A673 (cell line): ENCODE measurements at regions not wholly inside any gene's neighbourhood (a gene's known extent, or its start where the extent isn't known, plus 50 kb on each side); places are given as distances from the start of the nearest gene placed in this dataset.

Experiments
- EZH2 ChIP-seq: fragments of 200-600 bp; sonication (generic); IDR thresholded peaks from 2 replicates; pipeline ENCODE4 v1.6.1; 2017; ENCODE audit warnings: borderline replicate concordance, low read depth, mild to moderate bottlenecking, mixed read lengths, antibody characterized with exemption, low read length; ENCODE audit not compliant: poor library complexity, severe bottlenecking
- TF ChIP-seq, protein P1 (sequence below): fragments of 300-800, 200-600 bp; sonication (generic); conservative IDR thresholded peaks from 2 replicates; pipeline ENCODE4 v1.5.1; 2017; ENCODE audit warnings: low read depth, mild to moderate bottlenecking, antibody characterized with exemption, low read length, moderate library complexity, mixed read lengths

DNA sequence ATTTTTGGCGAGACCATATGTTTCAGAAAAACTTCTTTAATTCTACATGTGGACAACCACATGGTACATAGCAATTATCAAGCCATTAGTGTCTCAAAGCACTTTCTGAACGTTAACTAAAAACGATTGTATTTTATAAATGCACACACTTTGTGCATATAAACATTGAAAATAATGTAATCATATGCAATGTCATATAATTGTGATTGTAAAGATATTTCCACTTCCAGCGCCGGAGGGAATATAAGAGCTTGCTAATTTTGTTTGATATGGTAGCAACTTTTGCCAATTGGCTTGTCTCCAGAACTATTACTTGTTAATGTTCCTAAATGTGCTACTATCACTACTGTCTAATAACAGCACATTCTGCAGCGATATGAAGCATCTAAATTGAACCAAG is 162.3 kb upstream of the SMIM31 start:
- TF ChIP-seq, protein P1, sequence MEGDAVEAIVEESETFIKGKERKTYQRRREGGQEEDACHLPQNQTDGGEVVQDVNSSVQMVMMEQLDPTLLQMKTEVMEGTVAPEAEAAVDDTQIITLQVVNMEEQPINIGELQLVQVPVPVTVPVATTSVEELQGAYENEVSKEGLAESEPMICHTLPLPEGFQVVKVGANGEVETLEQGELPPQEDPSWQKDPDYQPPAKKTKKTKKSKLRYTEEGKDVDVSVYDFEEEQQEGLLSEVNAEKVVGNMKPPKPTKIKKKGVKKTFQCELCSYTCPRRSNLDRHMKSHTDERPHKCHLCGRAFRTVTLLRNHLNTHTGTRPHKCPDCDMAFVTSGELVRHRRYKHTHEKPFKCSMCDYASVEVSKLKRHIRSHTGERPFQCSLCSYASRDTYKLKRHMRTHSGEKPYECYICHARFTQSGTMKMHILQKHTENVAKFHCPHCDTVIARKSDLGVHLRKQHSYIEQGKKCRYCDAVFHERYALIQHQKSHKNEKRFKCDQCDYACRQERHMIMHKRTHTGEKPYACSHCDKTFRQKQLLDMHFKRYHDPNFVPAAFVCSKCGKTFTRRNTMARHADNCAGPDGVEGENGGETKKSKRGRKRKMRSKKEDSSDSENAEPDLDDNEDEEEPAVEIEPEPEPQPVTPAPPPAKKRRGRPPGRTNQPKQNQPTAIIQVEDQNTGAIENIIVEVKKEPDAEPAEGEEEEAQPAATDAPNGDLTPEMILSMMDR = no peak
- TF ChIP-seq EZH2 = no peak
